Keratinocyte (primary cell): ENCODE measurements at regions not wholly inside any gene's neighbourhood (a gene's known extent, or its start where the extent isn't known, plus 50 kb on each side); places are given as distances from the start of the nearest gene placed in this dataset.

Source experiments
- DNase-seq: peaks from one replicate; pipeline ENCODE4 v3.0.0-alpha.2; 2011; ENCODE audit warnings: low read depth, missing footprints, low spot score
- FAIRE-seq: peaks from 2 replicates; lab custom pipeline; 2011; peaks lifted over from hg19 to GRCh38; lab: Jason Lieb, UNC
- H2AFZ ChIP-seq: 2 replicates; pipeline ENCODE4 v1.6.0; 2012; ENCODE audit warnings: low read length, control low read depth, inconsistent platforms; ENCODE audit not compliant: control insufficient read depth
- H3K27ac ChIP-seq: 2 replicates; pipeline ENCODE4 v1.5.1; 2011; ENCODE audit warnings: low read length; ENCODE audit not compliant: control insufficient read depth, insufficient read depth
- H3K27me3 ChIP-seq: 3 replicates; pipeline ENCODE4 v1.6.0; 2011; ENCODE audit warnings: low read length; ENCODE audit not compliant: control insufficient read depth, insufficient read depth; ENCODE audit errors: extremely low read depth
- H3K36me3 ChIP-seq, 2 experiments: 2 replicates in 1 of 2; 3 replicates in 1 of 2; pipeline ENCODE4 v1.5.1; 2011; ENCODE audit warnings: low read length in 2 of 2, mild to moderate bottlenecking in 1 of 2; ENCODE audit not compliant: control insufficient read depth in 2 of 2, insufficient read depth in 2 of 2; ENCODE audit errors: extremely low read depth in 1 of 2
- H3K4me1 ChIP-seq: 3 replicates; pipeline ENCODE4 v1.5.1; 2011; ENCODE audit warnings: low read length; ENCODE audit not compliant: control insufficient read depth, insufficient read depth; ENCODE audit errors: extremely low read depth
- H3K4me2 ChIP-seq: 3 replicates; pipeline ENCODE4 v1.6.0; 2011; ENCODE audit warnings: low read depth, low read length; ENCODE audit not compliant: control insufficient read depth, insufficient read depth; ENCODE audit errors: extremely low read depth
- H3K4me3 ChIP-seq, 3 experiments: fragments of 200-600 bp in 1 of 3; sonication (generic) in 1 of 3; 2 replicates in 2 of 3; 3 replicates in 1 of 3; pipeline ENCODE4 v1.5.1; 2011 to 2016; ENCODE audit warnings: low read length in 3 of 3, mild to moderate bottlenecking in 3 of 3, control low read depth in 2 of 3, inconsistent platforms in 1 of 3, low read depth in 1 of 3, mixed read lengths in 1 of 3, mixed run types in 1 of 3, moderate library complexity in 1 of 3; ENCODE audit not compliant: control insufficient read depth in 2 of 3, insufficient read depth in 2 of 3; ENCODE audit errors: extremely low read depth in 1 of 3
- H3K79me2 ChIP-seq: 2 replicates; pipeline ENCODE4 v1.6.0; 2012; ENCODE audit warnings: low read length; ENCODE audit not compliant: control insufficient read depth, insufficient read depth
- H3K9ac ChIP-seq: 3 replicates; pipeline ENCODE4 v1.6.0; 2011; ENCODE audit warnings: low read length; ENCODE audit not compliant: control insufficient read depth, insufficient read depth; ENCODE audit errors: extremely low read depth
- H3K9me1 ChIP-seq: 3 replicates; pipeline ENCODE4 v1.6.0; 2011; ENCODE audit warnings: low read length; ENCODE audit not compliant: control insufficient read depth, insufficient read depth; ENCODE audit errors: extremely low read depth
- H3K9me3 ChIP-seq: 2 replicates; pipeline ENCODE4 v1.5.1; 2012; ENCODE audit warnings: low read depth, low read length; ENCODE audit not compliant: control insufficient read depth
- H4K20me1 ChIP-seq: 3 replicates; pipeline ENCODE4 v1.6.0; 2011; ENCODE audit warnings: low read length; ENCODE audit not compliant: control insufficient read depth, insufficient read depth; ENCODE audit errors: extremely low read depth
- EZH2 ChIP-seq: IDR thresholded peaks from one replicate; pipeline ENCODE4 v1.6.1; 2012; ENCODE audit warnings: inconsistent platforms, mild to moderate bottlenecking, low read length, moderate library complexity
- dilution Hi-C: fragments of 300-500 bp; cut with MboI; formaldehyde crosslinking; loops from one replicate; pipeline ENCODE4 v1.7.0; 2020; ENCODE audit warnings: low sequenced_read_pairs; ENCODE audit not compliant: extremely low pct_ligation_motif_present
- TF ChIP-seq, protein P1 (sequence below), 3 experiments: IDR thresholded peaks in 1 of 3; conservative IDR thresholded peaks in 1 of 3; optimal IDR thresholded peaks in 1 of 3; 2 replicates in 2 of 3; 3 replicates in 1 of 3; pipeline versions ENCODE3 to v1.5.1; 2011; ENCODE audit warnings: low read length in 3 of 3, mild to moderate bottlenecking in 3 of 3, moderate library complexity in 2 of 3, control low read depth in 1 of 3, inconsistent platforms in 1 of 3; ENCODE audit not compliant: insufficient read depth in 2 of 3; ENCODE audit errors: extremely low read depth in 1 of 3

DNA sequence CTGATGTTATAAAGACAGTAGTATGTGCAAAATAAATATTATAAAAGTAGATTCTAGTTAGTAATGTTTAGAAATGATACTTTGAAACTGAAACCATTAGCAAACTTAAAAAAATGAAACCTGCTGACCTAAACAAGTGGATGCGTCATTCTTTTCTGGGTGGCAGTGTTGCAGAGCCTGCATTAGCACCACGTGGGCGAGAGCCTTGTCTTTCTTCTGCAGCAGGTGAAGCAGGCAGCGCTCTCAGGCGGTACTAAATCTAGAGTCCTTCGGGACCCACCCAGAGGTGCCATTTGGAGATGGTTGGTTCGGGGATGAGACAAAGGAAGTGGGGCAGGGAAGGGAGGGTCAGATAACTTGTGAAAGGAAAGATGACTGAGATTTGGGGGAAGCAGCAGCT lies 759.1 kb upstream of the IGFBP3 start:
- Histone ChIP-seq H3K79me2 (no peaks in the 10 kb centered on the region), H3K4me2 (no peak overlapping the region), H3K4me1 (no peaks in the 10 kb centered on the region), H3K9me1 (no peaks in the 10 kb centered on the region), H3K9ac (no peak overlapping the region), H3K27ac (no peak overlapping the region), H3K27me3 (no peaks in the 10 kb centered on the region), H4K20me1 (no peaks in the 10 kb centered on the region), H3K9me3 (no peaks in the 10 kb centered on the region), H2AFZ (no peak overlapping the region), H3K4me3 (no peak overlapping the region), H3K36me3 (no peaks in the 10 kb centered on the region)
- no peak for TF ChIP-seq EZH2
- TF ChIP-seq, protein P1, sequence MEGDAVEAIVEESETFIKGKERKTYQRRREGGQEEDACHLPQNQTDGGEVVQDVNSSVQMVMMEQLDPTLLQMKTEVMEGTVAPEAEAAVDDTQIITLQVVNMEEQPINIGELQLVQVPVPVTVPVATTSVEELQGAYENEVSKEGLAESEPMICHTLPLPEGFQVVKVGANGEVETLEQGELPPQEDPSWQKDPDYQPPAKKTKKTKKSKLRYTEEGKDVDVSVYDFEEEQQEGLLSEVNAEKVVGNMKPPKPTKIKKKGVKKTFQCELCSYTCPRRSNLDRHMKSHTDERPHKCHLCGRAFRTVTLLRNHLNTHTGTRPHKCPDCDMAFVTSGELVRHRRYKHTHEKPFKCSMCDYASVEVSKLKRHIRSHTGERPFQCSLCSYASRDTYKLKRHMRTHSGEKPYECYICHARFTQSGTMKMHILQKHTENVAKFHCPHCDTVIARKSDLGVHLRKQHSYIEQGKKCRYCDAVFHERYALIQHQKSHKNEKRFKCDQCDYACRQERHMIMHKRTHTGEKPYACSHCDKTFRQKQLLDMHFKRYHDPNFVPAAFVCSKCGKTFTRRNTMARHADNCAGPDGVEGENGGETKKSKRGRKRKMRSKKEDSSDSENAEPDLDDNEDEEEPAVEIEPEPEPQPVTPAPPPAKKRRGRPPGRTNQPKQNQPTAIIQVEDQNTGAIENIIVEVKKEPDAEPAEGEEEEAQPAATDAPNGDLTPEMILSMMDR (optimal IDR thresholded peaks at IDR 0.05 in 1 of 3, IDR thresholded peaks at IDR 0.05 in 1 of 3, conservative IDR thresholded peaks at IDR 0.05 in 1 of 3; ENCODE audit: extremely low read depth in 1 of 3, insufficient read depth in 2 of 3, low read length in 3 of 3) = no peak
- no peak for DNase-seq
- dilution Hi-C loops = no loop called here
- FAIRE-seq = no peak

DNA sequence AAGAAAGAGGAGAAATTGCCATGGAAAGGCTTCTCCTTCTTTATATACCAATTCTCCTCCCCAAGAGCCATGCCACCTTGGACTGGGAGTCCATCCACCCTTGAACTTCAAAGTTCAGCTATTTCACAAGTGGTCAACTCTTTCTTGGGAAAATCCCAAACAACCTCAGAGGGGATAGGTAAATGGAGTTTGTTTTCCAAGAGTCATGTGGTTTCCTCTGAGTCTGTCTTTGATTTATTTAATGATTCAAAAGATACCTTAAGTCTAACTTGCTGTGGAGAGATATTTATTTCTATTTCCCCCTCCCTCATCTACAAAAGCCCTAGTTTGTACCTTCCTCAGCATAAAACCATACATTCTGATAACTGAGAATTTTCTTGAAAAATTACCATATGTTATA lies 758.6 kb upstream of the IGFBP3 start:
- TF ChIP-seq, protein P1 (optimal IDR thresholded peaks at IDR 0.05 in 1 of 3, IDR thresholded peaks at IDR 0.05 in 1 of 3, conservative IDR thresholded peaks at IDR 0.05 in 1 of 3; ENCODE audit: extremely low read depth in 1 of 3, insufficient read depth in 2 of 3, low read length in 3 of 3) = no peak
- no peak overlapping the region for H2AFZ ChIP-seq

More for the DNA sequence above, 758.6 kb upstream of the IGFBP3 start:
- no peak for DNase-seq
- Histone ChIP-seq H4K20me1 (no peaks in the 10 kb centered on the region), H3K9me1 (no peaks in the 10 kb centered on the region), H3K4me3 (no peak overlapping the region), H3K9me3 (no peaks in the 10 kb centered on the region), H3K9ac (no peak overlapping the region), H3K4me2 (no peak overlapping the region), H3K27ac (no peak overlapping the region), H3K27me3 (no peaks in the 10 kb centered on the region), H3K4me1 (no peaks in the 10 kb centered on the region), H3K36me3 (no peaks in the 10 kb centered on the region), H3K79me2 (no peaks in the 10 kb centered on the region)
- dilution Hi-C loops = no loop called here
- no peak for FAIRE-seq
